A549 (cell line): ENCODE measurements at regions not wholly inside any gene's neighbourhood (a gene's known extent, or its start where the extent isn't known, plus 50 kb on each side); places are given as distances from the start of the nearest gene placed in this dataset.

Source experiments
- ATAC-seq, 2 experiments: fragments of 200-7000 bp in 1 of 2; fragments of >200 bp in 1 of 2; cut with Nextera tagmentation in 1 of 2; cut with Tn5 transposase in 1 of 2; 3 replicates each; pipeline versions ENCODE4 v1.8.0 to v1.9.1; 2018 to 2020; ENCODE audit warnings: mild to moderate bottlenecking in 1 of 2, moderate library complexity in 1 of 2
- CTCF ChIA-PET: fragments of 300-600 bp; sonication (Branson Sonifier 250); formaldehyde crosslinking; extraction: SDS; loops from one replicate; lab custom pipeline; 2021; ENCODE audit warnings: antibody characterized with exemption, inconsistent platforms; lab: Yijun Ruan, JAX
- POLR2A ChIA-PET: fragments of 350-600 bp; formaldehyde crosslinking; extraction: SDS; loops from one replicate; lab custom pipeline; 2021; ENCODE audit warnings: antibody characterized with exemption, inconsistent platforms; lab: Yijun Ruan, JAX
- DNase-seq, 2 experiments: peaks; one replicate each; pipeline versions ENCODE4 v3.0.0 to v3.0.0-alpha.2; 2011 to 2016; ENCODE audit warnings: low read depth in 1 of 2, low spot score in 1 of 2
- FAIRE-seq: peaks from 2 replicates; lab custom pipeline; 2011; peaks lifted over from hg19 to GRCh38; lab: Jason Lieb, UNC
- H3K27ac ChIP-seq, 2 experiments: fragments of >200 bp; sonication (Bioruptor Twin); formaldehyde crosslinking; 3 replicates each; pipeline ENCODE4 v1.5.1; 2016 to 2017
- H3K4me1 ChIP-seq: fragments of >200 bp; sonication (Bioruptor Twin); formaldehyde crosslinking; 3 replicates; pipeline ENCODE4 v1.6.1; 2016
- H3K4me2 ChIP-seq: fragments of >200 bp; sonication (Bioruptor Twin); formaldehyde crosslinking; 3 replicates; pipeline ENCODE4 v1.6.1; 2016
- H3K4me3 ChIP-seq: fragments of >200 bp; sonication (Bioruptor Twin); formaldehyde crosslinking; 3 replicates; pipeline ENCODE4 v1.5.1; 2016
- H3K9me3 ChIP-seq: fragments of >200 bp; sonication (Bioruptor Twin); formaldehyde crosslinking; 3 replicates; pipeline ENCODE4 v1.6.1; 2016
- ATOH8 ChIP-seq: fragments of 250-450 bp; sonication (Bioruptor Pico); IDR thresholded peaks from 2 replicates; pipeline ENCODE4 v1.5.0; 2020; ENCODE audit warnings: low read depth, mild to moderate bottlenecking, moderate library complexity
- BCL3 ChIP-seq: fragments of >200 bp; sonication (Bioruptor Twin); formaldehyde crosslinking; IDR thresholded peaks from 3 replicates; pipeline ENCODE4 v1.6.1; 2016
- CBX2 ChIP-seq: fragments of 200-600 bp; sonication (generic); IDR thresholded peaks from 2 replicates; pipeline ENCODE4 v1.6.1; 2016; ENCODE audit warnings: low read depth, mild to moderate bottlenecking, borderline replicate concordance
- CEBPB ChIP-seq, 2 experiments: fragments of >200 bp in 1 of 2; sonication (Bioruptor Twin) in 1 of 2; formaldehyde crosslinking in 1 of 2; IDR thresholded peaks; 2 replicates each; pipeline ENCODE4 v1.6.1; 2012 to 2016
- CTCF ChIP-seq: fragments of >200 bp; sonication (Bioruptor Twin); formaldehyde crosslinking; IDR thresholded peaks from 3 replicates; pipeline ENCODE4 v1.5.1; 2016
- EHF ChIP-seq: fragments of 250-450 bp; sonication (Bioruptor Pico); IDR thresholded peaks from 2 replicates; pipeline ENCODE4 v1.5.0; 2020; ENCODE audit warnings: mild to moderate bottlenecking
- EP300 ChIP-seq, 2 experiments: fragments of >200 bp; sonication (Bioruptor Twin); formaldehyde crosslinking; IDR thresholded peaks; 2 replicates in 1 of 2; 3 replicates in 1 of 2; pipeline ENCODE4 v1.6.1; 2016 to 2017
- ESRRA ChIP-seq: fragments of 150-350 bp; IDR thresholded peaks from 2 replicates; pipeline ENCODE4 v1.6.1; 2014; ENCODE audit warnings: mild to moderate bottlenecking, low read length, borderline replicate concordance
- FOSB ChIP-seq: fragments of 250-450 bp; sonication (Bioruptor Pico); IDR thresholded peaks from 2 replicates; pipeline ENCODE4 v1.5.0; 2020; ENCODE audit warnings: mild to moderate bottlenecking, moderate library complexity
- FOSL2 ChIP-seq, 2 experiments: fragments of 450-650 bp in 1 of 2; fragments of >200 bp in 1 of 2; sonication (Bioruptor Twin) in 1 of 2; formaldehyde crosslinking; IDR thresholded peaks; 2 replicates each; pipeline versions ENCODE4 v1.5.0 to v1.6.1; 2016 to 2020; ENCODE audit warnings: mild to moderate bottlenecking in 1 of 2, moderate library complexity in 1 of 2
- FOXS1 ChIP-seq: fragments of 250-450 bp; sonication (Bioruptor Pico); IDR thresholded peaks from 2 replicates; pipeline ENCODE4 v1.5.0; 2020; ENCODE audit warnings: mild to moderate bottlenecking, moderate library complexity
- GATA3 ChIP-seq: IDR thresholded peaks from 2 replicates; pipeline ENCODE4 v1.6.1; 2012; ENCODE audit warnings: borderline replicate concordance
- HES2 ChIP-seq: fragments of >200 bp; sonication (Bioruptor Twin); formaldehyde crosslinking; IDR thresholded peaks from 2 replicates; pipeline ENCODE4 v1.6.1; 2016
- HMGXB4 ChIP-seq: fragments of 250-450 bp; sonication (Bioruptor Pico); IDR thresholded peaks from 2 replicates; pipeline ENCODE4 v1.5.0; 2021; ENCODE audit warnings: mild to moderate bottlenecking, moderate library complexity, borderline replicate concordance
- HOXA7 ChIP-seq: fragments of 250-450 bp; sonication (Bioruptor Pico); IDR thresholded peaks from 2 replicates; pipeline ENCODE4 v1.5.0; 2020; ENCODE audit warnings: mild to moderate bottlenecking, moderate library complexity
- HOXB5 ChIP-seq: fragments of 250-450 bp; sonication (Bioruptor Pico); IDR thresholded peaks from 2 replicates; pipeline ENCODE4 v1.5.0; 2020; ENCODE audit warnings: mild to moderate bottlenecking, moderate library complexity
- JUNB ChIP-seq: fragments of >200 bp; sonication (Bioruptor Twin); formaldehyde crosslinking; IDR thresholded peaks from 2 replicates; pipeline ENCODE4 v1.6.1; 2016
- MAFK ChIP-seq: fragments of 450-650 bp; IDR thresholded peaks from 2 replicates; pipeline ENCODE4 v1.6.1; 2014; ENCODE audit not compliant: partially characterized antibody
- NR3C1 ChIP-seq: fragments of >200 bp; sonication (Bioruptor Twin); formaldehyde crosslinking; IDR thresholded peaks from 3 replicates; pipeline ENCODE4 v1.6.1; 2017
- POLR2A ChIP-seq: IDR thresholded peaks from 2 replicates; pipeline ENCODE4 v1.6.1; 2012; ENCODE audit warnings: mild to moderate bottlenecking, low read length
- RAD21 ChIP-seq, 2 experiments: fragments of >200 bp in 1 of 2; sonication (Bioruptor Twin) in 1 of 2; formaldehyde crosslinking in 1 of 2; IDR thresholded peaks in 1 of 2; conservative IDR thresholded peaks in 1 of 2; 2 replicates in 1 of 2; 3 replicates in 1 of 2; pipeline ENCODE4 v1.6.1; 2012 to 2018; ENCODE audit warnings: inconsistent platforms in 1 of 2
- REST ChIP-seq: fragments of 200-600 bp; sonication (generic); IDR thresholded peaks from 2 replicates; pipeline ENCODE4 v1.6.1; 2016; ENCODE audit warnings: antibody characterized with exemption, mild to moderate bottlenecking, moderate library complexity
- SMC3 ChIP-seq: fragments of >200 bp; sonication (Bioruptor Twin); formaldehyde crosslinking; IDR thresholded peaks from 3 replicates; pipeline ENCODE4 v1.6.1; 2018; ENCODE audit warnings: inconsistent platforms
- TFCP2L1 ChIP-seq: fragments of 250-450 bp; sonication (Bioruptor Pico); IDR thresholded peaks from 2 replicates; pipeline ENCODE4 v1.5.0; 2021; ENCODE audit warnings: mild to moderate bottlenecking
- TP53 ChIP-seq: fragments of 250-450 bp; sonication (Bioruptor Pico); IDR thresholded peaks from 2 replicates; pipeline ENCODE4 v1.5.0; 2021; ENCODE audit warnings: mild to moderate bottlenecking, moderate library complexity
- WGBS: methylation state at CpG from one replicate; pipeline ENCODE4 v1.1.6; 2017; ENCODE audit errors: missing lambda C conversion rate; 5-methylcytosine and 5-hydroxymethylcytosine counted together

- H3K27ac ChIP-seq = no peak overlapping the region
- ATAC-seq (no peak), FAIRE-seq (no peak), DNase-seq (no peak)
- H3K9me3 ChIP-seq = no peaks in the 10 kb centered on the region
- no peak overlapping the region for H3K4me3 ChIP-seq
- H3K4me2 ChIP-seq = no peak overlapping the region
- TF ChIP-seq ATOH8 (CRISPR knock-in tag) (no peak), JUNB (no peak), ESRRA (no peak), FOXS1 (no peak), MAFK (no peak), EP300 (IDR thresholded peaks at IDR 0.05) (no peak), NR3C1 (no peak), REST (no peak), FOSL2 (IDR thresholded peaks at IDR 0.05) (no peak), FOSL2 (CRISPR knock-in tag; IDR thresholded peaks at IDR 0.05) (no peak), HOXA7 (CRISPR knock-in tag) (no peak), GATA3 (no peak), SMC3 (no peak), EHF (CRISPR knock-in tag) (no peak), TFCP2L1 (CRISPR knock-in tag) (no peak), CTCF (no peak), HOXB5 (no peak)
- CTCF ChIA-PET = interaction anchor here (1.2 kb wide), 2 partner anchors 9 to 16 kb away, joined by 3 to 4 read pairs; no protein-coding TSS in a partner anchor
- POLR2A ChIA-PET = no interaction called here
- 35% methylated on average over 7 of the region's 7 CpGs for WGBS
- H3K4me1 ChIP-seq = no peaks in the 10 kb centered on the region
Observed at GRCh38 chr1:175864183-175864582, 120.8 kb upstream of the TNR start.

- CTCF ChIA-PET = no interaction called here
- ATAC-seq (no peak), DNase-seq (no peak), FAIRE-seq (no peak)
- Histone ChIP-seq H3K4me1 (no peaks in the 10 kb centered on the region), H3K4me2 (no peak overlapping the region), H3K27ac (no peak overlapping the region), H3K9me3 (no peaks in the 10 kb centered on the region), H3K4me3 (no peak overlapping the region)
- 63% methylated on average over 14 of the region's 14 CpGs for WGBS
- POLR2A ChIA-PET = no interaction called here
- TF ChIP-seq CBX2 (no peak), FOSB (CRISPR knock-in tag) (no peak), HES2 (no peak), RAD21 (conservative IDR thresholded peaks at IDR 0.05 in 1 of 2, IDR thresholded peaks at IDR 0.05 in 1 of 2) (no peak), HMGXB4 (CRISPR knock-in tag) (no peak), CEBPB (IDR thresholded peaks at IDR 0.05) (no peak), CTCF (no peak), TP53 (CRISPR knock-in tag) (no peak), BCL3 (no peak), POLR2A (no peak)
- TF ChIP-seq, all 56 proteins: peak for 0
Observed at GRCh38 chr1:175863299-175864050, 120.1 kb upstream of the TNR start.
